Activated CD8-positive, alpha-beta memory T cell treated with anti-CD3 and anti-CD28 coated beads, Interleukin-2, amount 50 U/mL, for 1 hour (primary cell): ENCODE measurements at regions not wholly inside any gene's neighbourhood (a gene's known extent, or its start where the extent isn't known, plus 50 kb on each side); places are given as distances from the start of the nearest gene placed in this dataset.

Experiments
- DNase-seq: peaks from one replicate; pipeline ENCODE4 v3.0.0-alpha.2; 2020; ENCODE audit errors: extremely low read depth

- no peak for DNase-seq
Observed at GRCh38 chr18:78697446-78697845, 282.2 kb upstream of the SALL3 start.

DNA sequence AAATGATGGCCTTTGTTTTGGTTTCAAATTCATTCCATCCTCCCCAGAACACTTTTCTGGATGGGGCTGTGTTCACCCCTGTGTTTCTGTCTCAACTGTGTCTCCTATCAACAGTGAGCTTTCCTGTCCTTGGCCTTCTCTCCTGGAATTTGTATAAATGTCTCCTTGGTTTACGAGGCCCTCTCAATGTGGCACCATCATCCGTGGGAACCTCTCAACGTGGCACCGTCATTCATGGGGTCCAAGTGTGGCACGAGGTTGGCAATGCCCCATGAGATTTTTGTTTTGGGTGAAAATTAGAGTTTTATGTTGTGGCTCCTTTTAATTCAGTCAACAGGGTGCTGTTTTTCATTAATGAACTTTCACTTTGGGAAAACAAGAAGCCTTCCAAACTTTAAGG is 280.7 kb upstream of the SALL3 start:
- DNase-seq, result no peak

DNA sequence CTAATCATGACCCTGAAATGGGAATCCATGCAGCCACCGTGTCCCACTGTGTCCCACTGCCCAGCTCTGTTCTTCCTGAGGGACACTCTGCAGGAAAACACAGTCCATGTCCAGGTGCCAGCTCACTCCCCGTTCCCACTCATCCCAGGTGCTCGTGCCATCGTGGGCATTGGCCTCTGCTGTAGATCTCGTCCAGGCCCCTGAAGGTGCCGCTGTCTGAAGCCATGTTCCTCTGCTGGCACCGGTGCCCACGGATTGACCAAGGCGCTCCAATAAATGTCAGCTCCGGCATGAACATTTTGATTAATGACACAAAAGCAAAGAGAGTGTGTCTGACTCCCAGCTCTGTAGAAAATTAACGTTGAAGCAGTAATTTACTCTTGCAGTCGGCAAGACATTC is 280.1 kb upstream of the SALL3 start:
- DNase-seq, result no peak

- no peak for DNase-seq
Observed at GRCh38 chr18:78701771-78702396, 277.7 kb upstream of the SALL3 start.

GRCh38 chr18:78703291-78703690 is 276.3 kb upstream of the SALL3 start:
- DNase-seq, result no peak

DNA sequence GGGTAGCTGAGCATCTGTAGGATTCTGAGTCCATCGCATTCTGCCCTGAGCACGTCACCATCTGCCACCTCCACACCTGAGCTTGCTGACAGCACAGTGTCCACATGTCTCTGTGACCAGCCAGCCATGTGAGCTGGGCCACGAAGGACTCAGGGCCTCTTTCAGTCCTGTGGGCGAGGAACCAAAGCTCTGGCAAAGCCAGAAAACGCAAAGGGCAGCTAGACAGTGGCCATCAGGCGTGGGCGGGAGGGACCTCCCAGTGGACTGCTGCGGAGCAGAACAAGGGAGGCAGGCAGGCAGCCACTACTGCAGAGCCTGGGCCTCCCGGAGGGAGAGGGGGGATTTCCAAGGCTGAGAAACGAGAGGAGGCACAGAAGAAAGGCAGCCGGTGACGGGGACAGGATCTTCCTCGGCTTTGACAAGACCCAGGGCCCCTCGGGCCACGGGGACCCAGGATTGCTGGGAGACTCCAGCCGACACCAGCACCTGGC is 274.6 kb upstream of the SALL3 start:
- DNase-seq, result no peak

DNA sequence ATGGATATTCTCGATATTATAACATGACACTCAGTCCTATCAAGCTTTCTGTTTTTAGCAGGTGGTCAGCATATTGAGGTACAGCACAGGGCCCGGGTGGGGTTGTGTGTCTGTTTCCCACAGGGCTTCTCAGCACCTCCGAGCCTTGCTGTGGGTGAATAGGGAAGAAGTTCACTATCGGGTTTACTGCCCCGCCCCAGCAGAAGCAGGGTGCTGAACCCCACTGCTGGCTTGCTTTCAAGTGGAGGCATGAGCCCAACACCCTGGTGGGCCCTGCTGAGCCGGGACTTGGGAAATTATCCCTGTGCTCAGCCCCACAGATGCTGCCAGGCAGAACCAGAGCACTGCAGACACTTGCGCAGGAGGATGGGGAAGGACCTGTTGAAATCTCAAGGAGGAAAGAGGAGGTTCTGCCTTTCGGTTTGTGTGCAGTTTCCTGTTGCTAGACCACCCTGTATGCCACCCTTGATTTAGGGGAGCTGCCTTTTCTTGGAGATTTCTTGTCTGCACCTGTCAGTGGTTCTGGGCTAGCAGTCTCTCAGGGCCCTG is 270.3 kb upstream of the SALL3 start:
- no peak for DNase-seq

DNA sequence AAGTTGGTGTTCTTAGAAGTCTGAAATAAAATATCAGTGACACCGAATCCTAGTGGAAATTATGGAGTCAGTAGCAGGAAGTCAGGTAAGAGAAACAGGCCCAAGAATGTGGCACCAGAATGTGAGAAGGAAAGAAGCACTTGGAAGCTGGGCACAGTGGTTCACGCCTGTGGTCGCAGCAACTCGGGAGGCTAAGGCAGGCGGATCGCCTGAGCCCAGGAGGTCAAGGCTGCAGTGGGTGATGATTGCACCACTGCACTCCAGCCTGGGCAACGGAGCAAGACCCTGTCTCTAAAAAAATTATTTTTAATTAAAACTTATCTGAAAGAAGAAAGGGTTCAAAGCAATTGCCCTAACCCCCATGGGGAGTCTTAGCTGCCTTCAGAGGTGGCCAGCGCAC is 268.3 kb upstream of the SALL3 start:
- no peak for DNase-seq

- no peak for DNase-seq
Observed at GRCh38 chr18:78711971-78712370, 267.6 kb upstream of the SALL3 start.

- no peak for DNase-seq
Observed at GRCh38 chr18:78713069-78713468, 266.5 kb upstream of the SALL3 start.

GRCh38 chr18:78713726-78714125 is 265.9 kb upstream of the SALL3 start:
- no peak for DNase-seq

DNA sequence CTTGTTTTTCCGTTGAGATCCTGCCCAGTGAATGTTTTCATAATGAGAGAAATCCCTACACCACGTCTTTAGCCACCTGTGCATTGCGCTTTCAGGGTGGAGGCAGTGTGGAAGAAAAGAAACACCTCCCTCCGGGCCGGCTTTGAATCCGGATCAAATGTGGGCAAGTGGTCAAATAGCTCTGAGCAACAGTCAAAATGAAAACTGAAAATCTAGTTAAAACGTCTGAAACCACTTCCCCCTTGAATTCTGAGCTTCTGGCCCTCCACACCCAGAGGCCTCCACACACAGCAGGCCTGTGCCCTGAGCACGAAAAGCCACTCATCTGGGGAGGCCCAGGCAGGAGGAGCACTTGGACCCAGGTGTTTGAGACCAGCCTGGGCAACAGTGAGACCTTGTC is 263.6 kb upstream of the SALL3 start:
- no peak for DNase-seq

- no peak for DNase-seq
Observed at GRCh38 chr18:78716581-78716980, 263.0 kb upstream of the SALL3 start.

DNA sequence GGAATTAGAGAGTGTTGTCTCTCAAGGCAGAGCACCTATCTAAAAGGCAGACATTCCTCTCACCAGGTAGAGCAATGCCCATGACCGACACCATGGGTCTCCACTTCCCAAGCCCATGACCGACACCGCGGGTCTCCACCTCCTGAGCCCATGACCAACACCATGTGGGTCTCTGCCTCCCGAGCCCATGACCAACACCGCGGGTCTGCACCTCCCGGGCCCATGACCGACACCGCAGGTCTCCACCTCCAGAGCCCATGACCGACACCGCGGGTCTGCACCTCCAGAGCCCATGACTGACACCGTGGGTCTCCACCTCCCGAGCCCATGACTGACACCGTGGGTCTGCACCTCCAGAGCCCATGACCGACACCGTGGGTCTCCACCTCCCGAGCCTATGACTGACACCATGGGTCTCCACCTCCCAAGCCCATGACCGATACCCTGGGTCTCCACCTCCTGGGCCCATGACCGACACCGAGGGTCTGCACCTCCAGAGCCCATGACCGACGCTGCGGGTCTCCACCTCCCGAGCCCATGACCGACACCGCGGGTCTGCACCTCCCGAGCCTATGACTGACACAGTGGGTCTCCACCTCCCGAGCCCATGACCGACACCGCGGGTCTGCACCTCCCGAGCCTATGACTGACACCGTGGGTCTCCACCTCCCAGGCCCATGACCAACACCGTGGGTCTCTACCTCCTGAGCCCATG is 262.4 kb upstream of the SALL3 start:
- DNase-seq, result no peak

DNA sequence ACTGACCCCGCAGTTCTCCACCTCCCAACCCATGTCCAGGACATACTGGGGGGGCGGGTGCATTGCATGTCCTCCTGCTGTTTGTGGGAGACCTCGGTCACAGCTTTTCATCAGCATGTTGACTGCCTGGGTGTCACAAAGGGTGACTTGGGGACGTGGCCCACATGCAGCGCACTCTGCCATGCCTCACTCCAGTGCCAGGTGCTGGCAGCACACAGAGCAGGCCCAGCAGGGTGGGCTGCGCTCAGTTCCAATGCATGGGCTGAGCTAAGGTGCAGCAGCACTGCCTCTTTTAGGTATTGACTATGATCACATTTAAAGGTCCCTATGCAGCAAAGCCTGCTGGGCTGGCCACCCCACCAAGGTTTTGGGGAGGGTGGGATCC is 261.9 kb upstream of the SALL3 start:
- no peak for DNase-seq

- no peak for DNase-seq
Observed at GRCh38 chr18:78719821-78720220, 259.8 kb upstream of the SALL3 start.

DNA sequence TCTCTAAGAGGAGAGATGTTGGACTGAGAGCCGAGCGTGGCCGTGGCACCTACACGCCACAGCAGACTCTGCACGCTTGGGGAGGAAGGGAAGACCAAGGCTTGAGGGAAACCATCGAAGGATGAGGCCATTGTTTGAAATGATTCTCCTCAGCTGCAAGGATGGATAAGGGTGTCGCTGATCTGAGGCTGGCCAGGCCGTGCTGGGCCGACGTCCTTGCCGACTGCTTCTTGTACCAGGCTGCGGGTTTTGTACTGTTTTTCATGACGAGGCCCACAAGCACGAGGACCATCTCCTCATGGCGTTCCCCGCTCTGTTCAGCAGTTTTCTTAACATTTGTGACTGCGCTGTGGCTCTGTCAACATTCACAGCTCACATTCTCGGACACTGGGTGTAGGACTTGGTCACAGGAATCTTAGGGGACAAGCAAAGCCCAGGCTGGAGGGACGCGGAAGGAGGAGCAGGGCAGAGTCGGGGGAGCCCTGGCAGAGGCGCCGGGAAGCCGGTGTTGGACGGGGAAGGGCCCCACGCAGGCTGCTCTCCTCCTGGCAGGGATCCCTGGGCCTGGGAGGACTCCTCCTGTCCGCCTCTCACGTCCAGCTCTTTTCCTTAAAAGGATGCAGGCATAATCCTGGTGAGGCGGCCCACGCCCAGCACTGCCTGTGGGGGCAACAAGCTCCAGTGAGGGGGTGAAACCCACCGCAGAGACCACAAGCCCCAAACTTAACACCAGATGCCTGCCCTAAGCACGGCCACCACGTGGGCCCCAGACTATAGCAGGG is 259.0 kb upstream of the SALL3 start:
- no peak for DNase-seq

- no peak for DNase-seq
Observed at GRCh38 chr18:78721238-78721875, 258.3 kb upstream of the SALL3 start.

- no peak for DNase-seq
Observed at GRCh38 chr18:78721981-78722380, 257.6 kb upstream of the SALL3 start.

DNA sequence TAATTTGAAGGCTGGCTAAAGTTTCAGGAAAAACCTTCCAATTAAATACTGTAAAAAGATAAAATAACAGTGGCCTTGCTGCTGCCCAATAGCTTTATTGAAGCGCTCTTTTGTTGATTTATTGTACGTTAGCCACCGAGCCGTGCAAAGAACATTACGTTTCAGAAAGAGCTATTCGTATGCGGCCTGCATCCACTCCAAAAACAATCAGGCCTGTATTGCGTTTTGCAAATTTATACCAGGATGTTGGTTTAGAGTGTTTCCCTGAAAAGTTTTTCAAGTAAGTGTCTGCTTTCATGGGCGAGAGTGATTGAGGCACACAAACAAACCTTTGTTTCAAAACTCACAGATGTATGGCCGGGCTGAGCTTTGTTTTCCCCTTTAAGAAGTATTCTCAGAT is 257.2 kb upstream of the SALL3 start:
- DNase-seq, result no peak

DNA sequence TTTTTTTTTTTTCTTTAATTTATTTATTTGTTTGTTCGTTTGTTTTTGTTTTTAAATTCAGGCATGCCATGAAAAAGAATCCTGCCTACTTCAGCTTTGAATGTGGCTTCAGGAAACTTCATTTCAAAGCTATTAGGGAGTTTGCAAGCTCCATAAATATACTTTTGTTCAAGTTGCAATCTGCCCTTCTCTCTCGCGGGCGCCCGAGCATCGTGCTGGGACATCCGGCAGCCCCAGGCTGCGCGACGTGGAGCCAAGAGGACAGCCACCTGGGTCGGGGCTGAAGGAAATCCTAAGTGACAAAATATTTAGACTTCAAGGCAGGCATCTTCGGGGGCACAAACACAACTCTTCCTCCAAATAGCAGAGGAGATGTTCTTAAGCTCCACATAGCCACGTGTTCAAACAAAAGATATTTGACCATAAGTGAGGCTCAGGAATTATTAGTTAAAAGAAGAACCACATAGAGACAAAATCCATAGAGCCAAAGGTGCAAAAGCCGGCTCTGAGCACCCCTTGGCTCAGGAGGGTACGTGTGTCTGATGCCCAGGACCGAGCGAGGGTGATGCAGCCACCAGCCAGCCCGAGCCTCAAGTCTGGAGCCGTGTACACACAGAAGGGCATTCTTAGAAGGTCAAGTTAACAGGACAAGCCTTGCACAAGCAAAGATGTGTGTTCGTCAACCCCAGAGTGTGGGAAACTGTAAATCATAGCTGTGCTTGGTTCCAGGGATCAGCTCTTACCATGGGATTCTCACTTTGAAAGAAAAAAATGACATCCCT is 256.5 kb upstream of the SALL3 start:
- no peak for DNase-seq
